Keratinocyte (primary cell): ENCODE measurements at regions not wholly inside any gene's neighbourhood (a gene's known extent, or its start where the extent isn't known, plus 50 kb on each side); places are given as distances from the start of the nearest gene placed in this dataset.

Experiments
- CTCF ChIP-seq, 3 experiments: IDR thresholded peaks in 1 of 3; conservative IDR thresholded peaks in 1 of 3; optimal IDR thresholded peaks in 1 of 3; 2 replicates in 2 of 3; 3 replicates in 1 of 3; pipeline versions ENCODE3 to v1.5.1; 2011; ENCODE audit warnings: low read length in 3 of 3, mild to moderate bottlenecking in 3 of 3, moderate library complexity in 2 of 3, control low read depth in 1 of 3, inconsistent platforms in 1 of 3; ENCODE audit not compliant: insufficient read depth in 2 of 3; ENCODE audit errors: extremely low read depth in 1 of 3
- EZH2 ChIP-seq: IDR thresholded peaks from one replicate; pipeline ENCODE4 v1.6.1; 2012; ENCODE audit warnings: inconsistent platforms, mild to moderate bottlenecking, low read length, moderate library complexity

- TF ChIP-seq CTCF (optimal IDR thresholded peaks at IDR 0.05 in 1 of 3, IDR thresholded peaks at IDR 0.05 in 1 of 3, conservative IDR thresholded peaks at IDR 0.05 in 1 of 3; ENCODE audit: extremely low read depth in 1 of 3, insufficient read depth in 2 of 3, low read length in 3 of 3) (no peak), EZH2 (no peak)
These were observed 1013.9 kb upstream of the GYPC start for GRCh38 chr2:125642032-125642431.
